ENCODE measurements at regions not wholly inside any gene's neighbourhood (a gene's known extent, or its start where the extent isn't known, plus 50 kb on each side); places are given as distances from the start of the nearest gene placed in this dataset.

DNA sequence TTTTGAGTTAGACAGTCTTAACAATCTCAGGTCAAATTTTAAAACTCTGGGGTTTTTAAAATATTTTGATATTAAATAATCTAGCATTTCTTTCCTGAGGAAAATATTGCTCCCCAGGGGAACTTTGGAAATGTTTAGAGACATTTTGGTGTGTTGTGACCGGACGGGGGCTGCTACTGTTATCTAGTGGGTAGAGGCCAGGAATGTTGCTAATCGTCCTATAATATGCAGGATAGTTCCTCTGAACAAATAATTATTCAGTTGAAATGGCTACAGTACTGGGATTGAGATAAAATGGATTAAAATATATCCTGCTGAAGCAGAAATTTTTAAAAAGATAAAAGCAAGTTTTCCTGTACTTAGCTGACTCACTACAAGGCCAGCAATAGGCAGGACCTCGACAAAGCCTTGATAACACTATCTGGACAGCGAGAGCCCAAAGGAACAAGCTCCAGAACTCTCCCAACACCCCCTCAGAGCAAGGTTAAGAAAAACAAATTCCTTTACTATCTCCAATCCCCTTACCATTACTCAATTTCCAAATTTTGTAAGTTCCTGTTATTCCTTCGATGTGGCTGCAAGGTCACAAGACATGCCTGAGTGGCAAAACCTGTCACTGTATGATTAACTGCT, 1407.4 kb downstream of the SUCLG1 start:
- no peak for TF ChIP-seq ZNF274 (IDR thresholded peaks at IDR 0.05; ENCODE audit: low read depth, low read length)
- TF ChIP-seq YY1 (IDR thresholded peaks at IDR 0.05; ENCODE audit: insufficient read depth, insufficient read length), result no peak

Measured in NT2/D1 (cell line).